ENCODE measurements at regions not wholly inside any gene's neighbourhood (a gene's known extent, or its start where the extent isn't known, plus 50 kb on each side); places are given as distances from the start of the nearest gene placed in this dataset.

DNA sequence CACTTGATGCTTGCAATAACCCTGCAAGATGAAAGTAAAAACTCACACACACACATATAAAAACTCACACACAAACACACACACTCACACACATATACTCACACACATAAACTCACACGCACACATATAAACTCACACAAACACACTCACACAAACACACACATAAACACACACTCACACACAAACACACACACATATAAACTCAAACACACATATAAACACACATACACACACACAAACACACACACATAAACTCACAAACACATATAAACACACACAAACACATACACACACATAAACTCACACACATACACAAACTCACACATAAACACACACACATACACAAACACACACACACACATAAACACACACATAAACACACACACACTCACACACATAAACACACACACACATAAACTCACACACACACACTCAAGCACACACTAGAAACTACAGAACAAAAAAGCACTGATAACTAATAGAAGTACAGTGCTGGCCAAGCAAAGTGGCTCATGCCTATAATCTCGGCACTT, 117.7 kb upstream of the TEKT4 start:
- H3K27ac Mint-ChIP-seq: no peak overlapping the region
- no peaks in the 10 kb centered on the region for H3K4me1 Mint-ChIP-seq
- no peak for DNase-seq
- Histone ChIP-seq H3K9ac (ENCODE audit: extremely low read depth, low read length, poor library complexity, severe bottlenecking) (no peak overlapping the region), H3K27me3 (ENCODE audit: control insufficient read depth, insufficient read depth, low read length, poor library complexity, severe bottlenecking) (no peaks in the 10 kb centered on the region), H3K27ac (ENCODE audit: low read depth, low read length) (no peak overlapping the region), H3K36me3 (ENCODE audit: control insufficient read depth, insufficient read depth, low read length) (no peaks in the 10 kb centered on the region), H3K4me1 (ENCODE audit: control insufficient read depth, insufficient read depth, low read length) (no peaks in the 10 kb centered on the region), H3K9me3 (ENCODE audit: control insufficient read depth, low read length) (peaks cover 74% of the 10 kb centered on the region), H3K4me3 (ENCODE audit: low read length) (no peak overlapping the region)
- H3K4me3 Mint-ChIP-seq: no peak overlapping the region
- H3K27me3 Mint-ChIP-seq (ENCODE audit: insufficient read depth): peaks cover 2% of the 10 kb centered on the region
- no peaks in the 10 kb centered on the region for H3K36me3 Mint-ChIP-seq (ENCODE audit: low read depth)
- 69 to 82% methylated on average over 2 of the region's 2 CpGs for WGBS, 2 experiments (ENCODE audit: insufficient coverage in 1 of 2, insufficient read length in 1 of 2)
- TF ChIP-seq, protein P1, sequence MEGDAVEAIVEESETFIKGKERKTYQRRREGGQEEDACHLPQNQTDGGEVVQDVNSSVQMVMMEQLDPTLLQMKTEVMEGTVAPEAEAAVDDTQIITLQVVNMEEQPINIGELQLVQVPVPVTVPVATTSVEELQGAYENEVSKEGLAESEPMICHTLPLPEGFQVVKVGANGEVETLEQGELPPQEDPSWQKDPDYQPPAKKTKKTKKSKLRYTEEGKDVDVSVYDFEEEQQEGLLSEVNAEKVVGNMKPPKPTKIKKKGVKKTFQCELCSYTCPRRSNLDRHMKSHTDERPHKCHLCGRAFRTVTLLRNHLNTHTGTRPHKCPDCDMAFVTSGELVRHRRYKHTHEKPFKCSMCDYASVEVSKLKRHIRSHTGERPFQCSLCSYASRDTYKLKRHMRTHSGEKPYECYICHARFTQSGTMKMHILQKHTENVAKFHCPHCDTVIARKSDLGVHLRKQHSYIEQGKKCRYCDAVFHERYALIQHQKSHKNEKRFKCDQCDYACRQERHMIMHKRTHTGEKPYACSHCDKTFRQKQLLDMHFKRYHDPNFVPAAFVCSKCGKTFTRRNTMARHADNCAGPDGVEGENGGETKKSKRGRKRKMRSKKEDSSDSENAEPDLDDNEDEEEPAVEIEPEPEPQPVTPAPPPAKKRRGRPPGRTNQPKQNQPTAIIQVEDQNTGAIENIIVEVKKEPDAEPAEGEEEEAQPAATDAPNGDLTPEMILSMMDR (conservative IDR thresholded peaks at IDR 0.05): no peak
- H3K9me3 Mint-ChIP-seq: peaks cover 94% of the 10 kb centered on the region

DNA sequence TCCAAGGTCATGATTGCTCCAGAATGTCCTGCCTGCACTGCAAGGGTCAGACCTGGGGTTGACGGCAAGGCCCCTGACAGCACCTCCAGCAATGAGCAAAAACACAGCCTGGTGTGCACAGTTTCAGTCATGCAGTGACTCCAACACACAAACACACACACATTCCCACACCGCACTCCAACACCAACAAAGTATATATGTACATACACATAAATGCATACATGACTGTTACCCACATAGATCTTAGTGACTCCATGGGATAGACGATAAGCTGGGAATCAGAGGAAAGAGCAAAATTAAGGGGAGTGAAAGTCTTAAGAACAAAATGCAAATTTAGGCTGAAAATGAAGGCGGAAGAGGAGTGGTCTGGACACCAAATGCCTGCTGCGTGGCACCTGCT, 112.7 kb upstream of the TEKT4 start:
- Mint-ChIP-seq H3K27me3 (ENCODE audit: insufficient read depth) (peaks cover 6% of the 10 kb centered on the region), H3K9me3 (peaks cover 97% of the 10 kb centered on the region), H3K27ac (no peak overlapping the region), H3K36me3 (ENCODE audit: low read depth) (peaks cover 2% of the 10 kb centered on the region), H3K4me3 (no peak overlapping the region), H3K4me1 (no peaks in the 10 kb centered on the region)
- no peaks in the 10 kb centered on the region for H3K4me1 ChIP-seq (ENCODE audit: control insufficient read depth, insufficient read depth, low read length)
- no peak for DNase-seq
- TF ChIP-seq, protein P1 (conservative IDR thresholded peaks at IDR 0.05): no peak
- 86 to 100% methylated on average over 1 to 5 of the region's 5 CpGs for WGBS, 2 experiments (ENCODE audit: insufficient coverage in 1 of 2, insufficient read length in 1 of 2)
- H3K9ac ChIP-seq (ENCODE audit: extremely low read depth, low read length, poor library complexity, severe bottlenecking): no peak overlapping the region
- no peak overlapping the region for H3K4me3 ChIP-seq (ENCODE audit: low read length)
- H3K27ac ChIP-seq (ENCODE audit: low read depth, low read length): no peak overlapping the region
- no peaks in the 10 kb centered on the region for H3K27me3 ChIP-seq (ENCODE audit: control insufficient read depth, insufficient read depth, low read length, poor library complexity, severe bottlenecking)
- H3K36me3 ChIP-seq (ENCODE audit: control insufficient read depth, insufficient read depth, low read length): no peaks in the 10 kb centered on the region
- H3K9me3 ChIP-seq (ENCODE audit: control insufficient read depth, low read length): peaks cover 46% of the 10 kb centered on the region

DNA sequence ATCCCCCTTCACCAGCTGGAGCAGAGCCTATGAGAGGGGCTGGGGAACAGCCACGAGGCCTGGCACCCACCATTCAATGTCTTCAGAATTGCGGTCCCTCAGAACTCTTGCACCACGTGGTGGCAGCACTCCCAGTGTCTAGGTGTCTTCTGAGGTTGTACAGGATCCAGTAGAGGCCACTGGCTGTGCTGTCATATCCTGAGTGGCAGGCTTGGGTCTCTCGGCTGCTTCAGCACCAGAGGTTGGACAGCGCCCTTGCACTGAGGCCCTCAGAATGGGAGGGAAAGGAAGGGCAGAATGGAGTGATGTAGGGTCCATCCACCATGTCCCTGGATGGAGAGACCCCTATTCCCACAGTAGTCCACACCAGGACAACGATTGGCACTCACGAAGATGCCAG, 112.0 kb upstream of the TEKT4 start:
- Histone ChIP-seq H3K4me1 (ENCODE audit: control insufficient read depth, insufficient read depth, low read length) (no peaks in the 10 kb centered on the region), H3K36me3 (ENCODE audit: control insufficient read depth, insufficient read depth, low read length) (no peaks in the 10 kb centered on the region), H3K9me3 (ENCODE audit: control insufficient read depth, low read length) (peaks cover 44% of the 10 kb centered on the region), H3K4me3 (ENCODE audit: low read length) (no peak overlapping the region), H3K27me3 (ENCODE audit: control insufficient read depth, insufficient read depth, low read length, poor library complexity, severe bottlenecking) (no peaks in the 10 kb centered on the region), H3K9ac (ENCODE audit: extremely low read depth, low read length, poor library complexity, severe bottlenecking) (no peak overlapping the region), H3K27ac (ENCODE audit: low read depth, low read length) (no peak overlapping the region)
- H3K27me3 Mint-ChIP-seq (ENCODE audit: insufficient read depth): peaks cover 6% of the 10 kb centered on the region
- no peak for DNase-seq
- no peak overlapping the region for H3K27ac Mint-ChIP-seq
- peaks cover 2% of the 10 kb centered on the region for H3K36me3 Mint-ChIP-seq (ENCODE audit: low read depth)
- H3K4me3 Mint-ChIP-seq: no peak overlapping the region
- peaks cover 97% of the 10 kb centered on the region for H3K9me3 Mint-ChIP-seq
- TF ChIP-seq, protein P1 (conservative IDR thresholded peaks at IDR 0.05): no peak
- WGBS, 2 experiments (ENCODE audit: insufficient coverage in 1 of 2, insufficient read length in 1 of 2): 55 to 73% methylated on average over 5 to 7 of the region's 7 CpGs
- no peaks in the 10 kb centered on the region for H3K4me1 Mint-ChIP-seq

Measured in endodermal cell (in vitro differentiated cells).